ENCODE measurements at regions not wholly inside any gene's neighbourhood (a gene's known extent, or its start where the extent isn't known, plus 50 kb on each side); places are given as distances from the start of the nearest gene placed in this dataset.

GRCh38 chr13:76809389-76809788 lies 76.8 kb downstream of the KCTD12 start:
- CTCF ChIA-PET: no interaction called here
- DNase-seq (ENCODE audit: low read depth, low spot score): no peak
- POLR2A ChIA-PET: no interaction called here
- no peak overlapping the region for H3K4me3 ChIP-seq (ENCODE audit: low read depth, low read length)
- TF ChIP-seq, protein P1, sequence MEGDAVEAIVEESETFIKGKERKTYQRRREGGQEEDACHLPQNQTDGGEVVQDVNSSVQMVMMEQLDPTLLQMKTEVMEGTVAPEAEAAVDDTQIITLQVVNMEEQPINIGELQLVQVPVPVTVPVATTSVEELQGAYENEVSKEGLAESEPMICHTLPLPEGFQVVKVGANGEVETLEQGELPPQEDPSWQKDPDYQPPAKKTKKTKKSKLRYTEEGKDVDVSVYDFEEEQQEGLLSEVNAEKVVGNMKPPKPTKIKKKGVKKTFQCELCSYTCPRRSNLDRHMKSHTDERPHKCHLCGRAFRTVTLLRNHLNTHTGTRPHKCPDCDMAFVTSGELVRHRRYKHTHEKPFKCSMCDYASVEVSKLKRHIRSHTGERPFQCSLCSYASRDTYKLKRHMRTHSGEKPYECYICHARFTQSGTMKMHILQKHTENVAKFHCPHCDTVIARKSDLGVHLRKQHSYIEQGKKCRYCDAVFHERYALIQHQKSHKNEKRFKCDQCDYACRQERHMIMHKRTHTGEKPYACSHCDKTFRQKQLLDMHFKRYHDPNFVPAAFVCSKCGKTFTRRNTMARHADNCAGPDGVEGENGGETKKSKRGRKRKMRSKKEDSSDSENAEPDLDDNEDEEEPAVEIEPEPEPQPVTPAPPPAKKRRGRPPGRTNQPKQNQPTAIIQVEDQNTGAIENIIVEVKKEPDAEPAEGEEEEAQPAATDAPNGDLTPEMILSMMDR (IDR thresholded peaks at IDR 0.05; ENCODE audit: insufficient read depth, low read length, missing control alignments): no peak

DNA sequence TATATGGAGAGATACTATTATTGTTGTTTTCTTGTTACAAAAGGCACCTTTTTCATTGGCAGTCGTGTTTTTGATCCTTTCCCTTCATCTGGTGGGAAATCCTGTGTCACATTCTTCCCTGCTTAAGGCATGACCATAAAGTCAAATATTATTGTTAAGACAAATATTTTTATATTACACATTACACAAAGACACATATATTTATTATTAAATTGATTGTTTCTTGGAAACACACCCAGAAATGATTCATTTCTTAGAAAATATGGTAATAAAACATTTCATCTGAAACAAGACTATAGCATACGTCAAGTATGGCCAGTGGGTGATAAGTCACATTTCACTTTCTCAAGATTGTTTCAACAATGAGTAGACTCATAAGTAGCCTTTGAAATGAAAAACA lies 77.3 kb downstream of the KCTD12 start:
- POLR2A ChIA-PET: no interaction called here
- no peak for DNase-seq (ENCODE audit: low read depth, low spot score)
- H3K4me3 ChIP-seq (ENCODE audit: low read depth, low read length): no peak overlapping the region
- TF ChIP-seq, protein P1 (IDR thresholded peaks at IDR 0.05; ENCODE audit: insufficient read depth, low read length, missing control alignments): no peak
- CTCF ChIA-PET: no interaction called here

DNA sequence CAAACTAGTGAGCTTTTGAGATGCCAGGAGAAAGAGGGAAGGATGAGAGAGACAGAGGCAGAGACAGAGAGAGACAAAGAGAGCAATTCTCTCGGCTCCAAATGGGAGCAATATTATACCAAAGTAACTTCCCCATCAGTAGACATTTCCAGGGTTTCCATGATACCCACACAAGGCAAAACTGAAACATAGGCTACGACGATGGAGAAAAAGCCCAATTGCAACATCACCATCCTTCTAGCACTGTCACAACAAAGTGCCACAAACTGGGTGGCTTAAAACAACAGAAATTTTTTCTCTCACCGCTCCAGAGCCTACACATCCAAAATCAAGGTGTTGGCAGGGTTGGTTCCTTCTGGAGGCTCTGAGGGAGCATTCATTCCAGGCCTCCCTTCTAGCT lies 81.4 kb downstream of the KCTD12 start:
- H3K4me3 ChIP-seq (ENCODE audit: low read depth, low read length): no peak overlapping the region
- no peak for DNase-seq (ENCODE audit: low read depth, low spot score)
- ChIA-PET POLR2A (no interaction called here), CTCF (no interaction called here)
- TF ChIP-seq, protein P1 (IDR thresholded peaks at IDR 0.05; ENCODE audit: insufficient read depth, low read length, missing control alignments): no peak

DNA sequence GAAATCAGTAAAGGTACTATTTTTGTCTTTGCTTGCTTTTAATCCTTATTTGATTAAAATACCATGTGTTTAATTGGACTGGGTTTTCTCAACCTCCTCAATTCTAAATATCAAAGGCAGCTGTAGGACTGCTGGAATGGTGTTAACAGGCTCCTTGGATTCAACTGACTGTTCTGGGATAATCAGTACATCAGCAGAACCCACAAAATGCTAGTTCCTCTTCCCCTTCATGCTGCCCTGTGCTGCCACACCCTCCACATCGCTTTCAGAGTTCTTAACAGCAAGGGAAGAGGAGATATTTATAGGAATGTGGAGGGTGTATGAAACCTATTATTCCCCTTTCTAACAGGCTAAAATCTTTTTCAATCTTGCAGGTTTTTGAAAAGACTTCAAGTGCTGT lies 82.4 kb downstream of the KCTD12 start:
- TF ChIP-seq, protein P1 (IDR thresholded peaks at IDR 0.05; ENCODE audit: insufficient read depth, low read length, missing control alignments): no peak
- ChIA-PET CTCF (no interaction called here), POLR2A (no interaction called here)
- H3K4me3 ChIP-seq (ENCODE audit: low read depth, low read length): no peak overlapping the region
- DNase-seq (ENCODE audit: low read depth, low spot score): no peak

- no peak overlapping the region for H3K4me3 ChIP-seq (ENCODE audit: low read depth, low read length)
- CTCF ChIA-PET: interaction anchor here (0.6 kb wide), 1 partner anchor 272 kb away, joined by 3 read pairs; no protein-coding TSS in a partner anchor
- TF ChIP-seq, protein P1 (IDR thresholded peaks at IDR 0.05; ENCODE audit: insufficient read depth, low read length, missing control alignments): no peak
- POLR2A ChIA-PET: no interaction called here
- DNase-seq (ENCODE audit: low read depth, low spot score): no peak
Measured at GRCh38 chr13:76800943-76801342, 85.3 kb downstream of the KCTD12 start.

GRCh38 chr13:76799696-76800095 lies 86.5 kb downstream of the KCTD12 start:
- CTCF ChIA-PET: no interaction called here
- TF ChIP-seq, protein P1 (IDR thresholded peaks at IDR 0.05; ENCODE audit: insufficient read depth, low read length, missing control alignments): no peak
- H3K4me3 ChIP-seq (ENCODE audit: low read depth, low read length): no peak overlapping the region
- POLR2A ChIA-PET: no interaction called here
- DNase-seq (ENCODE audit: low read depth, low spot score): no peak

Measured in AG04449 (cell line).